HL-60 (cell line): ENCODE measurements at regions not wholly inside any gene's neighbourhood (a gene's known extent, or its start where the extent isn't known, plus 50 kb on each side); places are given as distances from the start of the nearest gene placed in this dataset.

ENCODE experiments used
- POLR2AphosphoS5 ChIP-seq: IDR thresholded peaks from 2 replicates; pipeline ENCODE4 v1.6.1; 2012; ENCODE audit warnings: low read depth
- SPI1 ChIP-seq: IDR thresholded peaks from 2 replicates; pipeline ENCODE4 v1.6.1; 2012; ENCODE audit warnings: low read depth, mild to moderate bottlenecking, borderline replicate concordance
- TF ChIP-seq, protein P1 (sequence below): IDR thresholded peaks from one replicate; pipeline ENCODE4 v1.5.1; 2011; ENCODE audit warnings: low read length, control low read depth, inconsistent platforms; ENCODE audit not compliant: insufficient read depth
- TF ChIP-seq, protein P2 (sequence below): IDR thresholded peaks from 2 replicates; pipeline ENCODE4 v1.6.1; 2012; ENCODE audit warnings: low read depth; ENCODE audit not compliant: insufficient replicate concordance

DNA sequence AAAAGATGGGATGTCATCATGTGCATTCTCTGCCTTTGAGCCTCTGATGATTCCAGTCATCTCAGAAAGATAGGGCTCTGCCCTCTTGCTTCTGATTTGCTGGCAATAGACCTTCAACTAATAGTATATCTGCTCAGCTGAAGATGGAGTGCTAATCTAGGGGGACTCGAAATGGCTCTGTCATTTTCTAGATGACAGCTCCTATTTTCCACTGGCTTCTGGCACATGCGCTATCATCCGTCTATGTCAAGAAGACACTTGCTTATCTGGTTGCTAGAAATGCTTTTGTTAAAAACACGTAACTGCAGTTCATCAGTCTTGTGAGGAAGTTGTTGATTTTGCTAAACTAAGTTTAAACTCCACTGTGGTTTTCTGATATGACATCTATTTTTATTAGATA is 265.5 kb upstream of the ZNF608 start:
- TF ChIP-seq, protein P1, sequence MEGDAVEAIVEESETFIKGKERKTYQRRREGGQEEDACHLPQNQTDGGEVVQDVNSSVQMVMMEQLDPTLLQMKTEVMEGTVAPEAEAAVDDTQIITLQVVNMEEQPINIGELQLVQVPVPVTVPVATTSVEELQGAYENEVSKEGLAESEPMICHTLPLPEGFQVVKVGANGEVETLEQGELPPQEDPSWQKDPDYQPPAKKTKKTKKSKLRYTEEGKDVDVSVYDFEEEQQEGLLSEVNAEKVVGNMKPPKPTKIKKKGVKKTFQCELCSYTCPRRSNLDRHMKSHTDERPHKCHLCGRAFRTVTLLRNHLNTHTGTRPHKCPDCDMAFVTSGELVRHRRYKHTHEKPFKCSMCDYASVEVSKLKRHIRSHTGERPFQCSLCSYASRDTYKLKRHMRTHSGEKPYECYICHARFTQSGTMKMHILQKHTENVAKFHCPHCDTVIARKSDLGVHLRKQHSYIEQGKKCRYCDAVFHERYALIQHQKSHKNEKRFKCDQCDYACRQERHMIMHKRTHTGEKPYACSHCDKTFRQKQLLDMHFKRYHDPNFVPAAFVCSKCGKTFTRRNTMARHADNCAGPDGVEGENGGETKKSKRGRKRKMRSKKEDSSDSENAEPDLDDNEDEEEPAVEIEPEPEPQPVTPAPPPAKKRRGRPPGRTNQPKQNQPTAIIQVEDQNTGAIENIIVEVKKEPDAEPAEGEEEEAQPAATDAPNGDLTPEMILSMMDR: no peak
- TF ChIP-seq, protein P2, sequence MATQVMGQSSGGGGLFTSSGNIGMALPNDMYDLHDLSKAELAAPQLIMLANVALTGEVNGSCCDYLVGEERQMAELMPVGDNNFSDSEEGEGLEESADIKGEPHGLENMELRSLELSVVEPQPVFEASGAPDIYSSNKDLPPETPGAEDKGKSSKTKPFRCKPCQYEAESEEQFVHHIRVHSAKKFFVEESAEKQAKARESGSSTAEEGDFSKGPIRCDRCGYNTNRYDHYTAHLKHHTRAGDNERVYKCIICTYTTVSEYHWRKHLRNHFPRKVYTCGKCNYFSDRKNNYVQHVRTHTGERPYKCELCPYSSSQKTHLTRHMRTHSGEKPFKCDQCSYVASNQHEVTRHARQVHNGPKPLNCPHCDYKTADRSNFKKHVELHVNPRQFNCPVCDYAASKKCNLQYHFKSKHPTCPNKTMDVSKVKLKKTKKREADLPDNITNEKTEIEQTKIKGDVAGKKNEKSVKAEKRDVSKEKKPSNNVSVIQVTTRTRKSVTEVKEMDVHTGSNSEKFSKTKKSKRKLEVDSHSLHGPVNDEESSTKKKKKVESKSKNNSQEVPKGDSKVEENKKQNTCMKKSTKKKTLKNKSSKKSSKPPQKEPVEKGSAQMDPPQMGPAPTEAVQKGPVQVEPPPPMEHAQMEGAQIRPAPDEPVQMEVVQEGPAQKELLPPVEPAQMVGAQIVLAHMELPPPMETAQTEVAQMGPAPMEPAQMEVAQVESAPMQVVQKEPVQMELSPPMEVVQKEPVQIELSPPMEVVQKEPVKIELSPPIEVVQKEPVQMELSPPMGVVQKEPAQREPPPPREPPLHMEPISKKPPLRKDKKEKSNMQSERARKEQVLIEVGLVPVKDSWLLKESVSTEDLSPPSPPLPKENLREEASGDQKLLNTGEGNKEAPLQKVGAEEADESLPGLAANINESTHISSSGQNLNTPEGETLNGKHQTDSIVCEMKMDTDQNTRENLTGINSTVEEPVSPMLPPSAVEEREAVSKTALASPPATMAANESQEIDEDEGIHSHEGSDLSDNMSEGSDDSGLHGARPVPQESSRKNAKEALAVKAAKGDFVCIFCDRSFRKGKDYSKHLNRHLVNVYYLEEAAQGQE: no peak
- TF ChIP-seq POLR2AphosphoS5: no peak
- TF ChIP-seq SPI1: no peak
